ENCODE measurements at regions not wholly inside any gene's neighbourhood (a gene's known extent, or its start where the extent isn't known, plus 50 kb on each side); places are given as distances from the start of the nearest gene placed in this dataset.

- TF ChIP-seq CTCF (IDR thresholded peaks at IDR 0.05; ENCODE audit: borderline replicate concordance, extremely low read depth, low read length, poor library complexity, severe bottlenecking), result no peak
- no peak for TF ChIP-seq EZH2 (IDR thresholded peaks at IDR 0.05; ENCODE audit: borderline replicate concordance, low read depth, low read length, severe bottlenecking)
Measured at GRCh38 chr18:56139792-56140254, 498.6 kb downstream of the TXNL1 start.
